Amniotic stem cell (primary cell): ENCODE measurements at regions not wholly inside any gene's neighbourhood (a gene's known extent, or its start where the extent isn't known, plus 50 kb on each side); places are given as distances from the start of the nearest gene placed in this dataset.
"Not testable (repeated sequence)": the region's sequence is repeated elsewhere in the genome, so short reads cannot be mapped to it uniquely, and the experiment has no call there.

ENCODE experiments used
- DNase-seq: peaks from one replicate; lab custom pipeline; 2025; lab: John Stamatoyannopoulos, UW

DNA sequence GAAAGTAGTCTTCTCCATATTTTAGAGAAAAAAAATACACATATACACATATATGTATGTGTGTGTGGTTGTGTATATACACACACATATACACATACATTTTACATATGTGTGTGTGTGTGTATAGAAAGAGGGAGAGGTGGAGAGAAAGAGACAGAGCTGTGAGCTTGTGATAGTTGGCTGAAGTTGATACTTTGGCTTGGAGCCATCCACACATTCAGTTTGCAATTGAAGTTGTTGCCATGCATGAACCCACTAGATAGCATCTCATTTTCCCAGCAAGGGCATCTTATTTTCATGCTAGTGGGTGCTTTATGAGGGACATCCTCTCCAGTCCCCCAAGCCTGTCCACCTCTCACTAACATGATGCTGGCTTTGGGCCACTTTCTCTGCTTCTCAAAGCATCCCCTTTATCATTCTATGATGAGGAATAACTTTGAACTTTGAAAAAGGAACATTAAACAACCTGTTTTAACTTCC is 228.6 kb downstream of the ZNF621 start:
- no peak for DNase-seq

DNA sequence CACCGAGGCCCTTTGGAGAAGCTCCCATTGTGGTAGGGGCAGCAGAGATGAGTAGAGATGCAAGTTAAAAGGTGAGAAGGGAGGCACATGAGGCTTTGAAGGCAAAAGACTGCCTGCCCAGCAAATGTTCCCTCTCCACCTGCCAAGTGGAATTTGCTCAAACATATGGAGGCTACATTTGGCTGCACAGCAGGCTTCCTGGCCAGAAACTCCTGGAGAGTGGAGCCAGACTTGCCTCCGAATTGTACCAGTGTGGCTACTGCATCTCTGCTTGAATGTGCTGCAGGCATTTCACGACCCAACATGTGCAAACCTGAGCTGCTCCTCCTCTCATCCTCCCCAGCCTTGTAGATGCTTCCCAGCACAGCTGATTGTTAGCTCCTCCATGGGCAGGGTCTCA is 229.2 kb downstream of the ZNF621 start:
- no peak for DNase-seq

DNA sequence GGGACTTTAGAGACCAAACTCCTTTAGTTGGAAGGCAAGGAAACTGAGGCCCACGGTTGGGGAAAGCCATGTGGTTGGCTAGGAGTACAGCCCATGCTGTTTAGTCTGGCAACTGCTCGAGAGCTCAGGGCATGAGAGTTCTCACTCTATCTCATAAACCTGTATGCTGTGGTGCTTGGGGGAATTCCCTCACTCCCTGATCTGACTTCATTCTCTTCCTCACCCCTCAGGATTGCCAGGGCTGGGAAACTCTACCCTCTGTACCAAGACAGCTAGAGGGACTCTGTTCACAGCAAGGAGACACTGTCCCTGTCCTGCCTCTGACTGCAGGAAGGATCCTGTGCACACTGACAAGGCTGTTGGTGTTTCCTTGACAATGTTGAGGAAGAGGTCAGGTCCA is 230.2 kb downstream of the ZNF621 start:
- no peak for DNase-seq

DNA sequence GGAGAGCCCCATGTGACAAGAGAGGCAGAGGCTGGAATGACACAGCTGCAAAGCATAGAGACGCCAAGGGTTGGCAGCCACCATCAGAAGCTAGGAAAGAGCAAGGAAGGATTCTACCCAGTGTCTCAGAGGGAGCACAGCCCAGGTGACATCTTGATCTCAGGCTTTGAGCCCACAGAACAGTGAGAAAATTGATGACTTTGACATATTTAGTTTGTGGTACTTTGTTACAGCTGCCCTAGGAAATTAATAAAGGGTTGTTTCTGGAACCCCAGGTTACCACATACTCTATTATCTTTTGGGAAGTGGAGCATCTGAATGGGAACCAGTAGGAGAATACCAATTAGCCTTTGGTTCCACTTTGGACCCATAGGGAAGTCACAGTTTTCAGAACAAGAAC is 231.7 kb downstream of the ZNF621 start:
- no peak for DNase-seq

DNA sequence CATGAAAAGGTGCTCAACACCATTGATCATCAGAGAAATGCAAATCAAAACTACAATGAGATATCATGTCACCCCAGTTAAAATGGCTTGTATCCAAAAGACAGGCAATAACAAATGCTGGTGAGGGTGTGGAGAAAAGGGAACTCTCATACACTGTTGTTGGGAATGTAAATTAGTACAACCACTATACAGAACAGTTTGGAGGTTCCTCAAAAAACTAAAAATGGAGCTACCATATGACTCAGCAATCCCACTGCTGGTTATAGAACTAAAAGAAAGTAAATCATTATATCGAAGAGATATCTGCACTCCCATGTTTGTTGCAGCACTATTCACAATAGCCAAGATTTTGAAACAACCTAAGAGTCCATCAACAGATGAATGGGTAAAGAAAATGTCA is 238.0 kb downstream of the ZNF621 start:
- DNase-seq, result not testable (repeated sequence)

DNA sequence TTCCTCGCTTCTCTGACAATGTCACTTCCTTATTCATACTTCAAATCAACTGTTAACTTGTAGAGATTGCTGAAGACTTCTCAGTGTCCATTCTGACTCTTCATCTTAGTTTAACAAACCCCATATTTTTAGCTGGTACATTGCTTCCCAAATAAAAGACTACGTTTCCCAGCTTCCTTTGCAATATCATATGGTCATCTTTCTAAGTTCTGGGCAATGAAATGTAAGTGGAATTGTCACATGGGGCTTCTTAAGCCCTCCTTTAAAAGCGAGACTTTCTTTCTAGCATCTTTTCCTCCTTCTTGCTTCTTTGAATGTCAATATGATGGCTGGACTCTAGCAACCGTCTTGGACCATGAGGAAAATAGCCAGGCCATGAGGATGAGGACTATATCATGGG is 239.0 kb downstream of the ZNF621 start:
- DNase-seq, result no peak

DNA sequence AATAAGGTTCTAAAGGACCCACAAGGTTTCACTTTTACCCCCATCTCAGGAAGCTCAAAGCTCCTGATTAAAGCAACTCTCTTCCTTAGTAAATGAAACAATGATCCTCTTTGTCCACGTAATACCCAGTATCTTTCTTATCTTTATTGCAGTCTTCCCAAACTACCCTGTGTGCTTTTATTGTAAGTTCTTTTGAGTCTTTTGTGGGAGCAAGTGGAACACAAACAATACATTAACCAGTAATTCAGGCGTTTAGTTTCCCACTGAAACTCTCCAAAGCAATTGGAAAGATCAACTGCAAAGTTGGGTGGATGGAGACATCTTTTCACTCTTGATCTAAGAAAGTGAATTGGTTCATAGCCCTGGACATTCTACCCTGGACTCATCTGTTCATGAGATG is 240.0 kb downstream of the ZNF621 start:
- no peak for DNase-seq

DNA sequence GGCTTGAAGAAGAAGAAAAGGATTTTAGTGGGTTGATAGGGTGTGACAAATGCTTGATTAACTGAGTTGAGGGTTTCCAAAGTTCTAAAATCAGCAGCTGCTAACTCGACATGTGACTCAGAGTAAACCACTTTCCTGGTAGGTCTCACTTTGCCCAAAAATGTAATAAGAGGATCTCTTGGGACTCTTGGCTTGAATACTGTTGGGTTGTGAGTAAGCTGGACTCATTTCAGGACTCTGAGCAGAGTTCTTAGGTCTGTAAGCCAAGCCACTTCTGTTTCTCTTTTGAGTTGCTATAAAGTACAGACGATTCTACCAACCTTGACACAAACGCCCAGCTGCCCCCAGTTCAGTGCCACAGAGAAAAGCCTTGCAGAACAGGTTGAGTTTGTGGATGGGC is 241.1 kb downstream of the ZNF621 start:
- no peak for DNase-seq

DNA sequence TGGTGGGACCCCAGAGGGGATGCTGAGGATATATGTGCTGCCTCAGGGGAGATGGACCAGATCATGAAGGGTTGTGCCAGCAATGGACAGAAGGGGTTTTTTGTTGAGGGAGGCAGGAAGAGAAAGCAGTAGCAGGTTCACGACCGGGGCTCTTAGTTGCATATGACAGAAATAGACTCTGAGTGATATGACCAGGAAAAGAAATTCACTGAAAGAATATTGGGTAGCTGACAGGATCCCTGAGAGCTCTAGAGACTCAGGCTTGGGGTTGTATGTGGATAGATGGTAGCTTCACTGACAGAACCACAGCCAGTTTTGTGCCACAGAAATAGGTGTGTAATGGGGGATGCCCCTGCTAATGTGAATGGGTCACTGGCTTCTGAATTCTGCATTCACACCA is 241.6 kb downstream of the ZNF621 start:
- DNase-seq, result no peak

DNA sequence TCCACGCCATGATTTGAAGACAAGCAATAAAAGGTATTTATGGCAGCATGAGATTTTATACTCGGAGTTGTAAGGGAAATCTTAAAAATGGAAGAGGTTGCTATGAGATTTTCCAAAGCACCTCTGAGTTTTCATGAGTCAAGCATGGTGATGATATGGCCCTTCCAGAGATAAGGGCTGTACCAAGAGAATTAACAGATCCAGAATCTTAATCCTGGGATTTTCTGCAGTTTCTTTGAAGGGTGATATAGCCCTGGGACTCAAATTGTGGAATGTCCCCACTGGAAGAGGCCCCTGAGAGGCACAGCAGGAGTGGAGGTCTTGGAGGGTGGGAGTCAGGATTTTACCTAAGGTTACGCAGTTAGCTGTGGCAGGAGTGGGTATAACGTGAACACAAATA is 243.3 kb downstream of the ZNF621 start:
- DNase-seq, result no peak

DNA sequence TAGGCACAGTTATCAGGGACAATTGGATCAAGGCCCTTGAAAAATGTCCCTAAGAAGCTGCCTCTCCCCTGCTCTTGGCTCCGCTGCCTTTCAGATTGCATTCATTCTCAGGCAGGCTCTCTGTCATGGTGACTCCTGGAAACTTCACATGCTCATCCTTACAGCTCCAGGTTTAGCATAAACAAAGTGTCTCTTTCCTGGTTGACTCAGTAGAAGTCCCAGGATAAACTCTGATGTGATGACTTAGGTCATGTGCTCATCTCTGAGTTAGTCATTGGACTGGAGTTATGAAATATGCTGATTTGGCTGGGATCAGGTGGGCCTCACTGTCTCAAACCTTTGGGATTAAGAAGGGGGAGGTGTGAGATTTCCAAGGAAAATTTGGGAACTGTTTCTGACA is 243.8 kb downstream of the ZNF621 start:
- DNase-seq, result no peak

DNA sequence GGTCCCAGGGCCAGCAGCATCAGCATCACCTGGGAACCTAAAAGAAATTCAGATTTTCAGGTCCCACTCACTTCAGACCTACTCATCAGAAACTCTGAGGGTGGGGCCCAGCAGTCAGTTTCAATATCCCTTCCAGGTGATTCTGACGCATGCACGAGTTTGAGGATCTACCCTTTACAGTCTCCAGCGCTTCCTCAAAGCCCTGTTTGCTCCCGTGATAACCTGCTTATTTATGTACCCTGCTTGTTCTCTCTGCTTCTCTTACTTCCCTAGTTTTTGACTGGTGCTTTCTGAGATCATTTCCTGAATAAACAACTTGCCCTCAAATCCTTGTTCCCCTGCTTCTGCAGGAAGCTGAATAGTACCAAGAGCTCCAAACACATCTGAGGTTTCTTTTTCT is 245.3 kb downstream of the ZNF621 start:
- DNase-seq, result no peak

DNA sequence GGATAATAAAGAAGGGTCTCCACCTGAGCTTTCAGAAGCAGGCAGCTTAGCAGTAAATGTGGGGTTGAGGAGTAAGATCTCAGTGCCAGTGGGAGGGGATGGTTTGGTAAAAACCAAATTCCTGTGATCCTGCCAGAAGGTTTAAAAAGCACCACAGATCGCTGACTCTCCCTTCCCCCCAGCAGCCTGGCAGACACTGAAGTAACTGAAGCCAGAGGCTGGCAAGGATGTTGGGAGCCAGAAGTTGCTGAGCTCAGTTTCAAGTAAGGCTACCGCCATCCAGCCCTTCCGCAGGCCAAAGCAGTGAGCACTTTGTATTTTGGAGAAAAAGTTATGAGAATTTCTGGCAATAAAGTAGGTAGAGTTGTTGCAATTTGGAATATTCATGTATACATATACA is 246.4 kb downstream of the ZNF621 start:
- DNase-seq, result no peak

DNA sequence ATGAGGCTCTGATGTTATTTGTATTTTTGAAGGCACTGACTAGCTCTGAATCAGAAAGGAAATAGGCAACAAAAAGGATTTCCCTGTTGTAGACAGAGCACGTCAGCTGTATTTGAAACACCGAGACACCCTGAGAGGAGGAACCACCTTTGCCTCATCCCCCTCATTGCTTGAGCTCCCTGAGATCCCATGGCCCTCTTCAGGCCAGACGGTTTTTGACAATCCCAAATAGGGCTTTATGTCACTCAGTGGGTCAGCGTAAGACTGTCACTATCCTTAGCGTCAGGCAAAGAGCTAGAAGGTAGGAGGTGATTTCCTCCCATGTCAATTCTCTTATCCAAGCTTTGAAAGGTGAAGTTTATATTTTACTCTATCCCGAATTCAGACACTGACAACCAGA is 254.3 kb downstream of the ZNF621 start:
- no peak for DNase-seq

DNA sequence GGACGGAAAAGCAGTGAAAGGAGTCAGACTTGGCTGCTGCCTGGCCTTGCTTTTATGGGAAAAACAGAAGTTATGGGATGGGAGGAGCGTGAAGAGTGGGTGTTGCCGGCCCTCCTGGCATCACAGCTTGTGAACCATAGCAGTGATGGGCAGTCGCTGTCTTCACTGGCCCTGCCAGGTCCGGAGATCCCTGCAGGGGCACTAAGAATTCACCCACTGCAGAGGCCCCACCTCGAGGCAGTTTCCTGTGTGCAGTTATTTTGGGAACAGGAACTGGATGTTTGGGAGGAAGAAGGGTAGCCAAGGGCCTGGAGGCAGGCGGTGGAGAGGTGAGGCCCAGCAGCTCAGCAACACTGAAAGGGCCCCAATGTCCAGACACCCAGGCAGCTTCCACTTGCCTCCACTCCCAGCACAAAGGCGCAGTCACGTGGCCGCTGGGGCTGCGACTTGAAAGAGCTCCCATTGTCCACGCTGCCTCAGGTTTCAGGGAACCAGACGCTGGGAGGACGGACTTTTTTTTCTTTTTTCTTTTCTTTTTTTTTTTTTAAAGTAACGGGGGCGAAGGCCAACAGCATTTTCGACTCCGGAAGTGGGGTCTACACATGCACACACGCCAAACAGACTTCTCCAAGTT is 255.6 kb downstream of the ZNF621 start:
- DNase-seq, result no peak

DNA sequence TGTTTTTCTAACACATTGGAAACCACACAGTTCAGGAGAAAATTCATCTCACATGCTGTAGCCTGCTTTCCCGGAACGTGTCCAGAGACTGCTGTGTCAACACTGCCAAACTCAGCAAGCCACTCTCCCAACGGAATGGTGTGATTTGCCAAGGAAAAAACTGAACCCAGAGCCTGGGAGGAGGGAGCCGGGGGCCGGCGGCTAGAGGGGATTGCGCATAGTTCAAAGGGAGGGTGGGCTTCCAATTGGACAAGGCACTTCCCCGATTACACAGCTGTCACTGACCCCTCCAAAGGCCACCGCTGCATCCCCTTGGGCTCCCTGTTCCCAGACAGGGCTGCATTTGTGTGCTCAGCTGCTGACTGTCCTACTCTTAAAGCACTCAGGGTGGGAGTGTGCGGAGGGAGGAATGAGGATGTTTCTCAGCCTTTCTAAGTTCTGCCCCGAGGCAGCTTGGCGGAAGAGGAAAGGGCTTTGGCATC is 256.2 kb downstream of the ZNF621 start:
- DNase-seq, result no peak

DNA sequence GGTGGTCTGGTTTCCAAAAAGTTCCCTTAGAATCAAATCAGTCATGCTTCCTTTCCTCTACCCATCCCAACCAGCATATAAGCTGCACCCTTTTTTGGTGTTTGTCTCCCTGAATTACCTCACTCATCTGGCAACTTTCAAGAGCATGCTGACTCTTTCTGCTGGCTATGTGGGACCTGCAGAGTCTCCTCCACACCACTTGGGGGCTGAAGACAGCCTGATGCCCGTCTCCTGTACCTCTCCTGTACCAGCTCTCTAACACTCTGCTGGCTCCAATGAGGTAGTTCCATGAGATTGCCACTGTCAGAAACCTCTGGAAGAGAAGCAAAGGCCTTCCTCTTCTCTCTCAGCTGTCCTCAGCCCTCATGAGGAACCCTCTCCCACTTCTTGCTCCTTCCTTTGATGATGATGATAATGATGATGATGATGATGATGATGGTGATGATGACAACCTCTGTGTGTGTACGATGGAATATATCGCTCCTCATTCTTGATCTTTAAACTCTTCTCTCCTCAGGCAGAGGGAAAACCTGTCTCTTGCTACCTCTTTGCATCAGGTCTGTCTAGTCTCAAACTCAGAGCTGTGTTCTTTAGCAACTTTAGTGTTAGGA is 257.5 kb downstream of the ZNF621 start:
- DNase-seq, result no peak

DNA sequence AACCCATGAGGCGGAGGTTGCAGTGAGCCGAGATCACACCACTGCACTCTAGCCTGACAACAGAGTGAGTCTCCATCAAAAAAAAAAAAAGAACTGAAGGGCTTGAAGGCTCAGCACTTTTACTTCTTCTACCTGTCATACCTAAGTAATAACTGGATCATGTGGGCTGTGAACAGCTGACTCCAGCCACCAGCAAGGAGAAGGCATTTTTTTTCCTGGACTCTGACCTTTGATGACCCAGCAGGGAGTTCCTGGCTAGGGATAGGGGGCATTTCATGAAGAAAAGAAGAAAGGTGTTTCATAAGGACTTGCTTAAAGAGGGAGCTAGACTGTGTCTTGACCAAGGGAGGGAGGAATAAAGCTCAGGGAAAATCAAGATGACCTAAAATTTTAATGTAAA is 266.0 kb downstream of the ZNF621 start:
- DNase-seq, result no peak

DNA sequence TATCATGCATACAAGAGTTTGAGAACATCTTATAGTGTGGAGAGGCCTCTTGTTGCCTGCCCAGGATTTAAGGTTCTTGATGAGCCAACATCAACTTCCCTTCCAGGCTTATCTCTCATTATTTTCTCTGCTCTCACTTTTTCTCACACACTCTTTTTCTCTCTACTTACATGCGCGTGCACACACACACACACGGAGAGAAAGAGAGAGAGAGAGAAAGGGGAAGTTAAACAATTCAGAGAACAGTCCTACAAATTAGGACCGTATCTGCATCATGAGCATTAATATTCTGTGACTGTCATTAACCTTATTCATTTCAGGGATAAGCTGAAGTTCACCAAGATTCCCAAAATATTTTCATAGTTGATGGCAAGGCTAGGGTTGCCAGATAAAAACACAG is 269.0 kb downstream of the ZNF621 start:
- DNase-seq, result no peak

DNA sequence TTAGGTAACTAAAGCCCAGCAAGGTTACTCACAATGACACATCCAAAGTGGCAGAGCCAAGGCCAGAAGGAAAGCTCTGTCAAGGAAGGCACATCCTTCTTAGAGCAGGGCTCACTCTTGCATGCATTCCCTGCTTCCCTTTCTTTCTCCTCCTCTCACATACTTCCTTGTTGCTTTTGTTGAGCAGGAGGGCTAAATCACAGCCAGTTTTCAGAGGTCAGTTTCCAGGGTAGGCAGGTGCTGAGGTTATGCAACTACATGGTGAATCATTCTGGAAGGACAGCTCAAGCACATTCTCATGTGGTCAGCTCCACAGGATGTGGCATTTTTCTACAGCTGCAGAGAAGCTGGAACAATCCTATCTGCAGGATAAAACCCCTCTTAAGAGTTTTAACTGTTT is 275.6 kb downstream of the ZNF621 start:
- DNase-seq, result no peak

DNA sequence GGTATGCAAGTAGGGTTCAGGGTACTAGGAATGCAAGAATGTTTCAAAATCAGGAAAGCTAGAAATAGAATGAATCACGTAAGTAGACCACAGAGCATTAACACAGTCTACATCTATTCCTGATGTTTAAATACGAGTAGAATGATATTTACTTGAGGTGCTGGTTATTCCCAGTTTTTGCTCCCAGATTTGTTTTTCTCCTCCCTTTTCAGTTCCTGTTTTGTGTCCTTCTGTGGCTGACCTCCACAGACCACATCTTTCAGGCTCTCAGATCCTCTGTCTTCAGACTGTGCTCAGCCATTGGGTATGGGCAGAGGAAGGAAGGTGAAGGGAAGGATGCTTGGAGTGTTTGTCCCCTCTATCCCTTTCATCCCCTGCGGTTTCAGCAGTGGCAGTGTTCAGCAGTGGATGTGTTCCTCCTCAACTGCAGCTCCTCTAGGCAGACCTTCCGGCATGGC is 276.6 kb downstream of the ZNF621 start:
- DNase-seq, result no peak

DNA sequence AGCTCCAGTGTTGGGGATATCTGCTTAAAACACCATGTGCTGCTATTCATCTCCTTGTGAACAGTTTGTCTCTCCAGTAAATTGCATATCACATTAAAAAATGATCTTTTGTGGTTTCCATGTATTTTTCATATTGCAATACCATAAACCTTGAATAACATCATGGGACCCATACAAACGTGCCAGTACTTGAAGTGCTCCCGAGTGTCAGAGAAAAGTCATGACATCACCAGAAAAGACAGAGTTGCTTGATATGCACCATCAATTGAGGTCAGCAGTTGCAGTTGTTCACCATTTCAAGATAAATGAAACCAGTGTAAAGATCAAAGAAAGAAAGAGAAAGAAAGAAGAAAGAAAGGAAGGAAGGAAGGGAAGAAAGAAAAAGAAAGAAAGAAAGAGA is 278.6 kb downstream of the ZNF621 start:
- DNase-seq, result no peak

DNA sequence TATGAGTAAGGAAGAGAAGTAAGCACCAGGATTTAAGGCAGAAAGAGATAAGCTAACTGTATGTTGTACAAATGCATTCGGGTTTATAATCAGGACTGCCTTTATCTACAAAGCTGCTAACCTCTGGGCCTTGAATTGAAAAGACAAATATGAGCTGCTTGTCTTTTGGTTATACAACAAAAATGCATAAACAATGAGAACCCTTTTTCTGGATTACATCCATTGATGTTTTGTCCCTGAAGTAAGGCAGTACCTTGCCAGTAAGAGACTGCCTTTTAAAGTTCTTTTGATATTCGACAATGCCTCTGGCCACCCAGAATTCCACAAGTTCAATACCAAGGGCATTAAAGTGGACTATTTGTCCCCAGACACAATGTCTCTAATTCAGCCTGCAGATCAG is 280.7 kb downstream of the ZNF621 start:
- no peak for DNase-seq

DNA sequence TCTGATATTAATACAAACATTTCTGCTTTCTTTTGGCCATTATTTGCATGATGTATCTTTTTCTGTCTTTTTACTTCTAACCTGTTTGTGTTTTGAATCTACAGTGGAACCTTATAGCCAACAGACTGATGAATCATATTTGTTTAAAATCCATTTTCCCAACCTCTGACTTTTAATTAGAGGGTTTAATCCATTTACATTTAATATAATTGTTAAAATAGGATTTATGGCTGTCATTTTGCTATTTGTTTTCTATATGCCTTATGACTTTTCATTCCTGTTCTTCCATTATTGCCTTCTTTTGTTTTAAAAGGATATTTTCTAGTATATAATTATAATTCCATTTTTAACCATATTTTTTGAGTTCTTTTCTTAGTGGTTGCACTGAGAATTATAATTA is 286.1 kb downstream of the ZNF621 start:
- DNase-seq, result no peak
